ENCODE measurements at regions not wholly inside any gene's neighbourhood (a gene's known extent, or its start where the extent isn't known, plus 50 kb on each side); places are given as distances from the start of the nearest gene placed in this dataset.

DNA sequence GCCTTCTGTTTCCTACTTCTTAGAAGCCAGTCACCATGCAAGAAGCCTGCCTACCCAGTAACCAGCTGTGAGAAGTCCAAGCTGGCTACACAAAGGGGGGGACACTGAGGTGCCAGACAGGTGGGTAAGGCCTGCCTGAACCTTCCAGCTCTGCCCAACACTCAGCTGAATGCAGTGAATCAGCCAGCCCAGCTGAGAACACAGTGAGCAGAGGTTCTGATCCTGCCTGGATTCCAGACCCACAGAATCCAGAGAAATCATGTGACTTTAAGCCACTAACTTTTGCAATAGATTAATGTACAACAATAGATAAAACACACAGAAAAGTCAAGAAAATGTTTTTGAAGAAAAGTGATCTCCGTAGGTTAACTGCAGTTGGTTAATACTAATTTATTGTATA lies 151.7 kb downstream of the EFNB2 start:
- TF ChIP-seq, protein P1, sequence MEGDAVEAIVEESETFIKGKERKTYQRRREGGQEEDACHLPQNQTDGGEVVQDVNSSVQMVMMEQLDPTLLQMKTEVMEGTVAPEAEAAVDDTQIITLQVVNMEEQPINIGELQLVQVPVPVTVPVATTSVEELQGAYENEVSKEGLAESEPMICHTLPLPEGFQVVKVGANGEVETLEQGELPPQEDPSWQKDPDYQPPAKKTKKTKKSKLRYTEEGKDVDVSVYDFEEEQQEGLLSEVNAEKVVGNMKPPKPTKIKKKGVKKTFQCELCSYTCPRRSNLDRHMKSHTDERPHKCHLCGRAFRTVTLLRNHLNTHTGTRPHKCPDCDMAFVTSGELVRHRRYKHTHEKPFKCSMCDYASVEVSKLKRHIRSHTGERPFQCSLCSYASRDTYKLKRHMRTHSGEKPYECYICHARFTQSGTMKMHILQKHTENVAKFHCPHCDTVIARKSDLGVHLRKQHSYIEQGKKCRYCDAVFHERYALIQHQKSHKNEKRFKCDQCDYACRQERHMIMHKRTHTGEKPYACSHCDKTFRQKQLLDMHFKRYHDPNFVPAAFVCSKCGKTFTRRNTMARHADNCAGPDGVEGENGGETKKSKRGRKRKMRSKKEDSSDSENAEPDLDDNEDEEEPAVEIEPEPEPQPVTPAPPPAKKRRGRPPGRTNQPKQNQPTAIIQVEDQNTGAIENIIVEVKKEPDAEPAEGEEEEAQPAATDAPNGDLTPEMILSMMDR (IDR thresholded peaks at IDR 0.05; ENCODE audit: low read depth, low read length), result no peak
- no peak for TF ChIP-seq EZH2phosphoT487 (IDR thresholded peaks at IDR 0.05; ENCODE audit: low read depth)
- H3K4me3 ChIP-seq (ENCODE audit: low read length), result no peak overlapping the region
- H3K79me2 ChIP-seq (ENCODE audit: low read length), result no peaks in the 10 kb centered on the region
- H3K36me3 ChIP-seq (replicated peaks; ENCODE audit: low read depth, low read length), result no peaks in the 10 kb centered on the region
- H3K9me3 ChIP-seq (ENCODE audit: insufficient read depth, low read length), result no peaks in the 10 kb centered on the region
- no peaks in the 10 kb centered on the region for H3K4me1 ChIP-seq (ENCODE audit: low read length)
- H3K27ac ChIP-seq (ENCODE audit: low read length), result no peak overlapping the region
- H3K9ac ChIP-seq (ENCODE audit: low read length), result no peak overlapping the region
- no peaks in the 10 kb centered on the region for H4K20me1 ChIP-seq (ENCODE audit: insufficient read depth, low read length)
- no peaks in the 10 kb centered on the region for H3K27me3 ChIP-seq (ENCODE audit: low read depth, low read length)
- H2AFZ ChIP-seq (ENCODE audit: low read depth, low read length), result no peak overlapping the region; the same call in 1 of the 2 replicates
- H3K4me2 ChIP-seq (ENCODE audit: low read length), result no peak overlapping the region

DNA sequence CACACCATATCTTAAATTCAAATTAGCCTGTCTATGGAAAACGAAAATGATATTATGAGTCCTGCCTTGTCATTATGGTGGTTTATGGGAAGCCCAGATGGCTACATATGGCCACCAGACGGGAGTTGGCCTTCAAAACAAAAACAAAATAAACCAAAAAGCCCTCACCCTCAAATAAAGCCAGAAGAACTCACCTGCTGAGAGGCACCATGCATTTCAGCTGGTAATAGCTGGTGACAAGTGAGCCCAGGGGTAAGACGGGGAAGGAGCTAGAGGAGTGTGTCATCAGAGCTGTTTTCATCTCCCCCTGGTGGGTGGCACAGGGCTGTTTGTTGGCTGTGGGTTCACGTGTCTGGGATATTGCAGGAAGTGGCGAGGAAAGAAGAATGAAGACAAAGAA lies 152.9 kb downstream of the EFNB2 start:
- Histone ChIP-seq H3K4me2 (ENCODE audit: low read length) (no peak overlapping the region), H3K36me3 (replicated peaks; ENCODE audit: low read depth, low read length) (no peaks in the 10 kb centered on the region), H3K4me3 (ENCODE audit: low read length) (no peak overlapping the region), H2AFZ (ENCODE audit: low read depth, low read length) (no peak overlapping the region), H3K27ac (ENCODE audit: low read length) (no peak overlapping the region), H4K20me1 (ENCODE audit: insufficient read depth, low read length) (no peaks in the 10 kb centered on the region), H3K4me1 (ENCODE audit: low read length) (no peaks in the 10 kb centered on the region), H3K9ac (ENCODE audit: low read length) (no peak overlapping the region), H3K79me2 (ENCODE audit: low read length) (no peaks in the 10 kb centered on the region), H3K27me3 (ENCODE audit: low read depth, low read length) (no peaks in the 10 kb centered on the region), H3K9me3 (ENCODE audit: insufficient read depth, low read length) (no peaks in the 10 kb centered on the region)
- TF ChIP-seq, protein P1 (IDR thresholded peaks at IDR 0.05; ENCODE audit: low read depth, low read length), result no peak
- TF ChIP-seq EZH2phosphoT487 (IDR thresholded peaks at IDR 0.05; ENCODE audit: low read depth), result no peak

DNA sequence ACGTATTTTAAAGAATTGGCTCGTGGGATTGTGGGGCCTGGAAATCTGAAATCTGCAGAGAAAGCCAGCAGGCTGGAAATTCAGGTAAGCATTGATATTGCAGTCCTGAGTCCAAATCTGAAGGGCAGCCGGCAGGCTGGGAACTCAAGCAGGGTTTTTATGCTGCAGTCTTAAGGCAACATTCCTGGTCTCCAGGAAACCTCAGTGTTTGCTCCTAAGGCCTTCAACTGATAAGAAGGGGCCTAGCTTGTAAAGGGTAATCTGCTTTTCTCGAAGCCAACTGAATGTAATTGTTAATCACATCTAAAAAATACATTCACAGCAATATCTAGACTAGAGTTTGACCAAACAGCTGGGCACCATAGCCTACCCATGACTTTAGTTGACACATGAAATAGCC lies 154.4 kb downstream of the EFNB2 start:
- H3K27ac ChIP-seq (ENCODE audit: low read length), result no peak overlapping the region
- no peak overlapping the region for H3K4me2 ChIP-seq (ENCODE audit: low read length)
- no peaks in the 10 kb centered on the region for H3K36me3 ChIP-seq (replicated peaks; ENCODE audit: low read depth, low read length)
- H3K4me3 ChIP-seq (ENCODE audit: low read length), result no peak overlapping the region
- H3K79me2 ChIP-seq (ENCODE audit: low read length), result no peaks in the 10 kb centered on the region
- no peak overlapping the region for H2AFZ ChIP-seq (ENCODE audit: low read depth, low read length)
- H3K9ac ChIP-seq (ENCODE audit: low read length), result no peak overlapping the region
- no peak for TF ChIP-seq EZH2phosphoT487 (IDR thresholded peaks at IDR 0.05; ENCODE audit: low read depth)
- TF ChIP-seq, protein P1 (IDR thresholded peaks at IDR 0.05; ENCODE audit: low read depth, low read length), result no peak
- no peaks in the 10 kb centered on the region for H3K27me3 ChIP-seq (ENCODE audit: low read depth, low read length)
- H4K20me1 ChIP-seq (ENCODE audit: insufficient read depth, low read length), result no peaks in the 10 kb centered on the region
- no peaks in the 10 kb centered on the region for H3K9me3 ChIP-seq (ENCODE audit: insufficient read depth, low read length)
- H3K4me1 ChIP-seq (ENCODE audit: low read length), result no peaks in the 10 kb centered on the region

DNA sequence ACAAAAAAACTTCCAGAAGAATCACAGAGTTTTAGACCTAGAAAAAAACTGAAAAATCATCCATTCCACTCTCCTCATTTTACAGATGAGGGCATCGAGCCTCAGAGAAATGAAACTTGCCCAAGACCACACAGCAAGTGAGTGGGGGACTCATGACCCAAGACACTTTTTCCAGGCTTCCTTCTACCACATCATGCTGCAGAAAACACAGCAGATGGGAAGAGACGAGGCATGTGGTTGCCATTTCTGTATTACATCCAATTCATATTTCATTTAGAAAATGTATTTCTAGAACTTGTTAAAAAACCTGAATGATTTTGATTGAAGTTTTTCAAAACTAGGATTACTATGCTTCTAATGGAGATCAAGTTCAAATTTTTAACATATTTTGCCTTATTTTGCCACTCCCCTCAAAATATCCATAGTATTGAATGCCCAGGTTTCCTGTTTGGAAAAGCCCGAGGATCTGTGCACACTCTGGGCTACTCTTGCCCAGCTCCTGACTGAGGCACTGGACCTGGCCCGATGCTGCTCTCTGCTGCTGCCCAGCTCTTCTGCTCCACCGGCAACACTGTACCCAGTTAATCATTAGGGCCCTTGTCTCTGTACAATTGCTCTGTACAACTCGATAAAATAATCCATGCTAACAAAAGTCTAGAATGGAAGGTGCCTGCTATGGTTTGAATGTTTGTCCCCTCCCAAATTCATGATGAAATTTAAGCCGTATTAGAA lies 157.4 kb downstream of the EFNB2 start:
- Histone ChIP-seq H3K36me3 (replicated peaks; ENCODE audit: low read depth, low read length) (no peaks in the 10 kb centered on the region), H3K27ac (ENCODE audit: low read length) (no peak overlapping the region), H3K9ac (ENCODE audit: low read length) (no peak overlapping the region), H2AFZ (ENCODE audit: low read depth, low read length) (no peak overlapping the region), H3K4me1 (ENCODE audit: low read length) (peaks cover 12% of the 10 kb centered on the region), H3K79me2 (ENCODE audit: low read length) (no peaks in the 10 kb centered on the region), H4K20me1 (ENCODE audit: insufficient read depth, low read length) (no peaks in the 10 kb centered on the region), H3K27me3 (ENCODE audit: low read depth, low read length) (no peaks in the 10 kb centered on the region), H3K4me3 (ENCODE audit: low read length) (no peak overlapping the region), H3K4me2 (ENCODE audit: low read length) (no peak overlapping the region), H3K9me3 (ENCODE audit: insufficient read depth, low read length) (no peaks in the 10 kb centered on the region)
- no peak for TF ChIP-seq EZH2phosphoT487 (IDR thresholded peaks at IDR 0.05; ENCODE audit: low read depth)
- TF ChIP-seq, protein P1 (IDR thresholded peaks at IDR 0.05; ENCODE audit: low read depth, low read length), result no peak

All from OCI-LY3 (cell line).